VCaP (cell line): ENCODE measurements at regions not wholly inside any gene's neighbourhood (a gene's known extent, or its start where the extent isn't known, plus 50 kb on each side); places are given as distances from the start of the nearest gene placed in this dataset.

Experiments
- H3K27ac ChIP-seq: fragments of 450-650 bp; 2 replicates; pipeline ENCODE4 v1.5.1; 2017
- CTCF ChIP-seq: fragments of 450-650 bp; conservative IDR thresholded peaks from 2 replicates; pipeline ENCODE4 v1.5.1; 2017; ENCODE audit warnings: mild to moderate bottlenecking, moderate library complexity

GRCh38 chr13:106034201-106034600 is 501.3 kb downstream of the EFNB2 start:
- TF ChIP-seq CTCF: no peak
- no peak overlapping the region for H3K27ac ChIP-seq

GRCh38 chr13:106033659-106034058 is 501.8 kb downstream of the EFNB2 start:
- TF ChIP-seq CTCF: peak; percentile 38; the same call in 1 of the 2 replicates

GRCh38 chr13:106032441-106032840 is 503.0 kb downstream of the EFNB2 start:
- H3K27ac ChIP-seq: no peak overlapping the region
- TF ChIP-seq CTCF: no peak

More at GRCh38 chr13:106033659-106034058, 501.8 kb downstream of the EFNB2 start:
- H3K27ac ChIP-seq: no peak overlapping the region

GRCh38 chr13:106029676-106030290 is 505.7 kb downstream of the EFNB2 start:
- no peak overlapping the region for H3K27ac ChIP-seq
- no peak for TF ChIP-seq CTCF

GRCh38 chr13:106028911-106029310 is 506.6 kb downstream of the EFNB2 start:
- TF ChIP-seq CTCF: no peak

GRCh38 chr13:106011600-106011999 is 523.9 kb downstream of the EFNB2 start:
- TF ChIP-seq CTCF: no peak
- no peak overlapping the region for H3K27ac ChIP-seq

More at GRCh38 chr13:106028911-106029310, 506.6 kb downstream of the EFNB2 start:
- no peak overlapping the region for H3K27ac ChIP-seq

GRCh38 chr13:106010836-106011235 is 524.6 kb downstream of the EFNB2 start:
- no peak for TF ChIP-seq CTCF
- H3K27ac ChIP-seq: no peak overlapping the region
